Iris pigment epithelial cell (primary cell): ENCODE measurements at regions not wholly inside any gene's neighbourhood (a gene's known extent, or its start where the extent isn't known, plus 50 kb on each side); places are given as distances from the start of the nearest gene placed in this dataset.

Experiments
- DNase-seq: peaks from one replicate; pipeline ENCODE4 v3.0.0-alpha.2; 2011; ENCODE audit warnings: low read depth

GRCh38 chr9:124179196-124180071, 78.3 kb upstream of the NEK6 start:
- DNase-seq = no peak

- peak; percentile 83 for DNase-seq
Measured at GRCh38 chr9:124180557-124180956, 77.2 kb upstream of the NEK6 start.

- DNase-seq = no peak
Measured at GRCh38 chr9:124182741-124183140, 75.0 kb upstream of the NEK6 start.

GRCh38 chr9:124183772-124184171, 74.0 kb upstream of the NEK6 start:
- no peak for DNase-seq

GRCh38 chr9:124185413-124185812, 72.3 kb upstream of the NEK6 start:
- no peak for DNase-seq

- DNase-seq = no peak
Measured at GRCh38 chr9:124187311-124187710, 70.4 kb upstream of the NEK6 start.

GRCh38 chr9:124188331-124189110, 69.2 kb upstream of the NEK6 start:
- no peak for DNase-seq

GRCh38 chr9:124190761-124191160, 67.0 kb upstream of the NEK6 start:
- no peak for DNase-seq

- no peak for DNase-seq
Measured at GRCh38 chr9:124191691-124192395, 65.9 kb upstream of the NEK6 start.

GRCh38 chr9:124196814-124197176, 61.0 kb upstream of the NEK6 start:
- DNase-seq = no peak

GRCh38 chr9:124197177-124198095, 60.3 kb upstream of the NEK6 start:
- no peak for DNase-seq

GRCh38 chr9:124198331-124198730, 59.4 kb upstream of the NEK6 start:
- no peak for DNase-seq

GRCh38 chr9:124198948-124199347, 58.8 kb upstream of the NEK6 start:
- DNase-seq = no peak

GRCh38 chr9:124199474-124199873, 58.3 kb upstream of the NEK6 start:
- DNase-seq = no peak

- DNase-seq = no peak
Measured at GRCh38 chr9:124202447-124202971, 55.2 kb upstream of the NEK6 start.

GRCh38 chr9:124205686-124206352, 51.9 kb upstream of the NEK6 start:
- DNase-seq = no peak

- DNase-seq = no peak
Measured at GRCh38 chr9:124206391-124206790, 51.4 kb upstream of the NEK6 start.
